ENCODE measurements at regions not wholly inside any gene's neighbourhood (a gene's known extent, or its start where the extent isn't known, plus 50 kb on each side); places are given as distances from the start of the nearest gene placed in this dataset.

GRCh38 chr18:57909620-57910019 lies 106.5 kb upstream of the ATP8B1 start:
- DNase-seq (ENCODE audit: low read depth, low spot score) (no peak), ATAC-seq (no peak)
- Histone ChIP-seq H3K79me2 (ENCODE audit: insufficient read depth, low read length) (no peaks in the 10 kb centered on the region), H3K36me3 (ENCODE audit: control insufficient read depth in 1 of 2, insufficient read depth in 2 of 2, low read length in 2 of 2) (no peaks in the 10 kb centered on the region), H3K9ac (ENCODE audit: low read length) (no peak overlapping the region), H3K9me2 (ENCODE audit: insufficient read depth) (no peaks in the 10 kb centered on the region), H2AFZ (ENCODE audit: low read depth, low read length, poor library complexity, severe bottlenecking) (no peak overlapping the region), H3K9me3 (ENCODE audit: control insufficient read depth in 1 of 2, insufficient read depth in 1 of 2, low read depth in 1 of 2, low read length in 2 of 2) (no peaks in the 10 kb centered on the region), H3K27ac (ENCODE audit: low read depth, low read length) (no peak overlapping the region), H3K4me2 (ENCODE audit: low read length) (0 out of 2 replicates have a peak overlapping the region, but pooled peaks have one; percentile 6), H3K27me3 (ENCODE audit: insufficient read depth, low read length) (no peaks in the 10 kb centered on the region), H3K4me1 (ENCODE audit: control insufficient read depth in 1 of 2, insufficient read depth in 2 of 2, low read length in 2 of 2) (no peaks in the 10 kb centered on the region), H3K4me3 (replicated peaks in 1 of 2; ENCODE audit: low read depth in 1 of 2, low read length in 2 of 2) (no peak overlapping the region), H4K20me1 (ENCODE audit: insufficient read depth) (no peaks in the 10 kb centered on the region)
- POLR2A ChIA-PET = no interaction called here
- no TSS peak for BruUV-seq (replicated peaks)
- TF ChIP-seq, protein P1, sequence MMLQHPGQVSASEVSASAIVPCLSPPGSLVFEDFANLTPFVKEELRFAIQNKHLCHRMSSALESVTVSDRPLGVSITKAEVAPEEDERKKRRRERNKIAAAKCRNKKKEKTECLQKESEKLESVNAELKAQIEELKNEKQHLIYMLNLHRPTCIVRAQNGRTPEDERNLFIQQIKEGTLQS (IDR thresholded peaks at IDR 0.05) = no peak
- no peak for TF ChIP-seq TCF7L2 (IDR thresholded peaks at IDR 0.05; ENCODE audit: borderline replicate concordance, extremely low read depth, insufficient read depth, insufficient read length)
- no peak for TF ChIP-seq CBX3 (IDR thresholded peaks at IDR 0.05; ENCODE audit: low read depth)
- TF ChIP-seq EZH2 (IDR thresholded peaks at IDR 0.05) = no peak
- TF ChIP-seq, protein P2, sequence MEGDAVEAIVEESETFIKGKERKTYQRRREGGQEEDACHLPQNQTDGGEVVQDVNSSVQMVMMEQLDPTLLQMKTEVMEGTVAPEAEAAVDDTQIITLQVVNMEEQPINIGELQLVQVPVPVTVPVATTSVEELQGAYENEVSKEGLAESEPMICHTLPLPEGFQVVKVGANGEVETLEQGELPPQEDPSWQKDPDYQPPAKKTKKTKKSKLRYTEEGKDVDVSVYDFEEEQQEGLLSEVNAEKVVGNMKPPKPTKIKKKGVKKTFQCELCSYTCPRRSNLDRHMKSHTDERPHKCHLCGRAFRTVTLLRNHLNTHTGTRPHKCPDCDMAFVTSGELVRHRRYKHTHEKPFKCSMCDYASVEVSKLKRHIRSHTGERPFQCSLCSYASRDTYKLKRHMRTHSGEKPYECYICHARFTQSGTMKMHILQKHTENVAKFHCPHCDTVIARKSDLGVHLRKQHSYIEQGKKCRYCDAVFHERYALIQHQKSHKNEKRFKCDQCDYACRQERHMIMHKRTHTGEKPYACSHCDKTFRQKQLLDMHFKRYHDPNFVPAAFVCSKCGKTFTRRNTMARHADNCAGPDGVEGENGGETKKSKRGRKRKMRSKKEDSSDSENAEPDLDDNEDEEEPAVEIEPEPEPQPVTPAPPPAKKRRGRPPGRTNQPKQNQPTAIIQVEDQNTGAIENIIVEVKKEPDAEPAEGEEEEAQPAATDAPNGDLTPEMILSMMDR (IDR thresholded peaks at IDR 0.05 in 2 of 3, conservative IDR thresholded peaks at IDR 0.05 in 1 of 3; ENCODE audit: borderline replicate concordance in 1 of 3, insufficient read depth in 1 of 3, low read depth in 2 of 3, low read length in 2 of 3) = no peak
- no peak for TF ChIP-seq MAX (IDR thresholded peaks at IDR 0.05)
- TF ChIP-seq, protein P3, sequence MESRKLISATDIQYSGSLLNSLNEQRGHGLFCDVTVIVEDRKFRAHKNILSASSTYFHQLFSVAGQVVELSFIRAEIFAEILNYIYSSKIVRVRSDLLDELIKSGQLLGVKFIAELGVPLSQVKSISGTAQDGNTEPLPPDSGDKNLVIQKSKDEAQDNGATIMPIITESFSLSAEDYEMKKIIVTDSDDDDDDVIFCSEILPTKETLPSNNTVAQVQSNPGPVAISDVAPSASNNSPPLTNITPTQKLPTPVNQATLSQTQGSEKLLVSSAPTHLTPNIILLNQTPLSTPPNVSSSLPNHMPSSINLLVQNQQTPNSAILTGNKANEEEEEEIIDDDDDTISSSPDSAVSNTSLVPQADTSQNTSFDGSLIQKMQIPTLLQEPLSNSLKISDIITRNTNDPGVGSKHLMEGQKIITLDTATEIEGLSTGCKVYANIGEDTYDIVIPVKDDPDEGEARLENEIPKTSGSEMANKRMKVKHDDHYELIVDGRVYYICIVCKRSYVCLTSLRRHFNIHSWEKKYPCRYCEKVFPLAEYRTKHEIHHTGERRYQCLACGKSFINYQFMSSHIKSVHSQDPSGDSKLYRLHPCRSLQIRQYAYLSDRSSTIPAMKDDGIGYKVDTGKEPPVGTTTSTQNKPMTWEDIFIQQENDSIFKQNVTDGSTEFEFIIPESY (IDR thresholded peaks at IDR 0.05; ENCODE audit: extremely low read depth, insufficient replicate concordance, low read length) = no peak
- no peak for TF ChIP-seq ELF1 (IDR thresholded peaks at IDR 0.05; ENCODE audit: borderline replicate concordance, low read depth)
- TF ChIP-seq POLR2AphosphoS5 (IDR thresholded peaks at IDR 0.05; ENCODE audit: low read depth, low read length) = no peak
- intact Hi-C loops (cut with micrococcal nuclease) = loop anchor here (5.0 kb wide), 1 partner anchor 858 kb away; no protein-coding TSS in a partner anchor
- RAD21 ChIA-PET (ENCODE audit: low non-redundant PET in 1 of 2, low total read pairs in 2 of 2, uncharacterized antibody in 2 of 2, unreplicated experiment in 2 of 2) = no interaction called here
- CTCF ChIA-PET = no interaction called here
